H1 (cell line): ENCODE measurements at regions not wholly inside any gene's neighbourhood (a gene's known extent, or its start where the extent isn't known, plus 50 kb on each side); places are given as distances from the start of the nearest gene placed in this dataset.

Experiments used
- E2F6 ChIP-seq: IDR thresholded peaks from 2 replicates; pipeline ENCODE4 v1.6.1; 2012; ENCODE audit warnings: inconsistent platforms

- no peak for TF ChIP-seq E2F6
- TF ChIP-seq, all 59 proteins: peak for 0
Measured at GRCh38 chr4:156537286-156537685, 434.3 kb downstream of the PDGFC start (continued).
